HCT116 (cell line): ENCODE measurements at regions not wholly inside any gene's neighbourhood (a gene's known extent, or its start where the extent isn't known, plus 50 kb on each side); places are given as distances from the start of the nearest gene placed in this dataset.

Experiments
- ATAC-seq: fragments of 200-7000 bp; cut with Tn5 transposase; 2 replicates; pipeline ENCODE4 v1.9.1; 2020; ENCODE audit warnings: mild to moderate bottlenecking, moderate library complexity
- BruUV-seq: library from RNA; stranded (reverse); fragments of 400-500 nt; replicated peaks from 2 replicates; lab custom pipeline; 2021; lab: Mats Ljungman, UMichigan
- CTCF ChIA-PET: fragments of 300-600 bp; sonication (Branson Sonifier 250); formaldehyde crosslinking; loops from one replicate; lab custom pipeline; 2021; ENCODE audit warnings: antibody characterized with exemption; lab: Charles Lee
- POLR2A ChIA-PET: fragments of 300-600, 350-600 bp; sonication (Branson Sonifier 250); formaldehyde crosslinking; loops from one replicate; lab custom pipeline; 2021; ENCODE audit warnings: antibody characterized with exemption; lab: Charles Lee
- RAD21 ChIA-PET, 2 experiments: fragments of 300-600 bp; sonication (Branson Sonifier 250); formaldehyde crosslinking; loops; one replicate each; lab custom pipeline; 2023; ENCODE audit warnings: low total read pairs in 2 of 2; ENCODE audit not compliant: uncharacterized antibody in 2 of 2, unreplicated experiment in 2 of 2, low non-redundant PET in 1 of 2; lab: Charles Lee
- DNase-seq: peaks from one replicate; pipeline ENCODE4 v3.0.0-alpha.2; 2010; ENCODE audit warnings: low read depth, low spot score
- H2AFZ ChIP-seq: fragments of 200-600 bp; shearing (Covaris generic), sonication (generic); 2 replicates; pipeline ENCODE4 v1.6.1; 2017; ENCODE audit warnings: low read depth, mixed run types, mixed read lengths, antibody characterized with exemption, low read length; ENCODE audit not compliant: poor library complexity, severe bottlenecking
- H3K27ac ChIP-seq: 2 replicates; pipeline ENCODE4 v1.5.1; 2012; ENCODE audit warnings: low read depth, low read length
- H3K27me3 ChIP-seq: fragments of 200-600 bp; sonication (generic); 2 replicates; pipeline ENCODE4 v1.6.1; 2016; ENCODE audit warnings: mixed run types, low read length, mixed read lengths; ENCODE audit not compliant: insufficient read depth
- H3K36me3 ChIP-seq, 2 experiments: fragments of 200-500 bp in 1 of 2; fragments of 200-600 bp in 1 of 2; sonication (Bioruptor generic) in 1 of 2; sonication (generic) in 1 of 2; 2 replicates each; pipeline versions ENCODE4 v1.5.1 to v1.6.1; 2014 to 2016; ENCODE audit warnings: low read length in 2 of 2, inconsistent platforms in 1 of 2, mixed read lengths in 1 of 2, mixed run types in 1 of 2; ENCODE audit not compliant: insufficient read depth in 2 of 2, control insufficient read depth in 1 of 2
- H3K4me1 ChIP-seq, 2 experiments: fragments of 200-600 bp in 1 of 2; sonication (generic) in 1 of 2; 2 replicates each; pipeline versions ENCODE4 v1.5.1 to v1.6.1; 2012 to 2017; ENCODE audit warnings: low read length in 2 of 2, inconsistent platforms in 1 of 2, mild to moderate bottlenecking in 1 of 2, mixed read lengths in 1 of 2, mixed run types in 1 of 2, moderate library complexity in 1 of 2; ENCODE audit not compliant: insufficient read depth in 2 of 2, control insufficient read depth in 1 of 2
- H3K4me2 ChIP-seq: fragments of 200-600 bp; sonication (generic); 2 replicates; pipeline ENCODE4 v1.6.1; 2017; ENCODE audit warnings: mixed run types, low read length, mixed read lengths
- H3K4me3 ChIP-seq, 2 experiments: fragments of 200-600 bp in 1 of 2; sonication (generic) in 1 of 2; replicated peaks in 1 of 2; 2 replicates each; pipeline ENCODE4 v1.5.1; 2011 to 2016; ENCODE audit warnings: low read length in 2 of 2, control low read depth in 1 of 2, low read depth in 1 of 2, mild to moderate bottlenecking in 1 of 2, mixed read lengths in 1 of 2, mixed run types in 1 of 2
- H3K79me2 ChIP-seq: fragments of 200-600 bp; sonication (generic); 2 replicates; pipeline ENCODE4 v1.6.1; 2017; ENCODE audit warnings: mild to moderate bottlenecking, mixed run types, low read length, moderate library complexity, mixed read lengths; ENCODE audit not compliant: insufficient read depth
- H3K9ac ChIP-seq: fragments of 200-600 bp; sonication (generic); 2 replicates; pipeline ENCODE4 v1.6.1; 2016; ENCODE audit warnings: low read length, mixed read lengths
- H3K9me2 ChIP-seq: fragments of 200-600 bp; sonication (generic), shearing (Covaris generic); 2 replicates; pipeline ENCODE4 v1.6.1; 2017; ENCODE audit warnings: mixed run types, mild to moderate bottlenecking, moderate library complexity; ENCODE audit not compliant: insufficient read depth
- H3K9me3 ChIP-seq, 2 experiments: fragments of 200-500 bp in 1 of 2; fragments of 200-600 bp in 1 of 2; sonication (Bioruptor generic) in 1 of 2; sonication (generic) in 1 of 2; 2 replicates each; pipeline ENCODE4 v1.6.1; 2014 to 2017; ENCODE audit warnings: low read length in 2 of 2, mixed read lengths in 2 of 2, inconsistent platforms in 1 of 2, low read depth in 1 of 2, mild to moderate bottlenecking in 1 of 2, mixed run types in 1 of 2, moderate library complexity in 1 of 2; ENCODE audit not compliant: control insufficient read depth in 1 of 2, insufficient read depth in 1 of 2
- H4K20me1 ChIP-seq: fragments of 200-600 bp; sonication (generic), shearing (Covaris generic); 2 replicates; pipeline ENCODE4 v1.6.1; 2017; ENCODE audit warnings: mixed run types, mild to moderate bottlenecking, moderate library complexity; ENCODE audit not compliant: insufficient read depth
- ATF3 ChIP-seq: IDR thresholded peaks from 2 replicates; pipeline ENCODE4 v1.6.1; 2012
- CTCF ChIP-seq, 3 experiments: fragments of 200-600 bp in 1 of 3; sonication (generic) in 1 of 3; IDR thresholded peaks in 2 of 3; conservative IDR thresholded peaks in 1 of 3; 2 replicates each; pipeline ENCODE4 v1.5.1; 2012 to 2017; ENCODE audit warnings: low read depth in 2 of 3, low read length in 2 of 3, antibody characterized with exemption in 1 of 3, borderline replicate concordance in 1 of 3, control low read depth in 1 of 3, mild to moderate bottlenecking in 1 of 3, mixed read lengths in 1 of 3, mixed run types in 1 of 3, moderate library complexity in 1 of 3; ENCODE audit not compliant: insufficient read depth in 1 of 3
- EGR1 ChIP-seq: IDR thresholded peaks from 2 replicates; pipeline ENCODE4 v1.6.1; 2012; ENCODE audit warnings: low read depth
- ELF1 ChIP-seq: IDR thresholded peaks from 2 replicates; pipeline ENCODE4 v1.6.1; 2012; ENCODE audit warnings: low read depth, borderline replicate concordance
- FOSL1 ChIP-seq: IDR thresholded peaks from 2 replicates; pipeline ENCODE4 v1.6.1; 2012; ENCODE audit warnings: low read depth
- MAX ChIP-seq: IDR thresholded peaks from 2 replicates; pipeline ENCODE4 v1.6.1; 2012
- POLR2A ChIP-seq: IDR thresholded peaks from 2 replicates; pipeline ENCODE4 v1.7.0; 2011; ENCODE audit warnings: borderline replicate concordance; ENCODE audit not compliant: insufficient read depth, insufficient read length; ENCODE audit errors: extremely low read depth
- REST ChIP-seq: IDR thresholded peaks from 2 replicates; pipeline ENCODE4 v1.6.1; 2012; ENCODE audit warnings: low read depth
- SRF ChIP-seq: IDR thresholded peaks from 2 replicates; pipeline ENCODE4 v1.6.1; 2012; ENCODE audit warnings: low read depth
- TCF7L2 ChIP-seq: IDR thresholded peaks from 2 replicates; pipeline ENCODE4 v1.7.0; 2011; ENCODE audit warnings: borderline replicate concordance, inconsistent platforms; ENCODE audit not compliant: insufficient read depth, insufficient read length; ENCODE audit errors: extremely low read depth
- YY1 ChIP-seq: IDR thresholded peaks from 2 replicates; pipeline ENCODE4 v1.6.1; 2011; ENCODE audit warnings: low read length, low read depth, moderate library complexity, mild to moderate bottlenecking; ENCODE audit not compliant: insufficient replicate concordance; ENCODE audit errors: extremely low read depth
- intact Hi-C: fragments of 100-400 bp; cut with micrococcal nuclease; formaldehyde crosslinking; loops from 2 replicates; pipeline ENCODE4 v1.10.0; 2022

- TF ChIP-seq MAX: no peak
These were observed 685.3 kb downstream of the TRHDE start (continued) for GRCh38 chr12:72957454-72957853.

GRCh38 chr12:72966684-72967083 is 694.5 kb downstream of the TRHDE start:
- Histone ChIP-seq H3K9me2 (no peaks in the 10 kb centered on the region), H2AFZ (no peak overlapping the region), H3K4me2 (no peak overlapping the region), H3K4me1 (no peaks in the 10 kb centered on the region), H3K27ac (no peak overlapping the region), H3K9ac (no peak overlapping the region), H3K4me3 (no peak overlapping the region), H4K20me1 (no peaks in the 10 kb centered on the region), H3K9me3 (no peaks in the 10 kb centered on the region), H3K79me2 (no peaks in the 10 kb centered on the region), H3K36me3 (no peaks in the 10 kb centered on the region), H3K27me3 (no peaks in the 10 kb centered on the region)
- CTCF ChIA-PET: no interaction called here
- TF ChIP-seq REST (no peak), MAX (no peak), TCF7L2 (no peak), EGR1 (no peak), ELF1 (no peak), YY1 (no peak), ATF3 (no peak), SRF (no peak), FOSL1 (no peak), POLR2A (no peak), CTCF (IDR thresholded peaks at IDR 0.05 in 2 of 3, conservative IDR thresholded peaks at IDR 0.05 in 1 of 3; ENCODE audit: borderline replicate concordance in 1 of 3, insufficient read depth in 1 of 3, low read depth in 2 of 3, low read length in 2 of 3) (no peak)
- no TSS peak for BruUV-seq
- ATAC-seq (no peak), DNase-seq (no peak)
- POLR2A ChIA-PET: no interaction called here
- intact Hi-C loops: no loop called here
- RAD21 ChIA-PET: no interaction called here
